BLaER1 treated with 17β-estradiol and CSF1 and Interleukin-3, amounts not matched to agents 10 nM and 100 nM (cell line): ENCODE measurements at regions not wholly inside any gene's neighbourhood (a gene's known extent, or its start where the extent isn't known, plus 50 kb on each side); places are given as distances from the start of the nearest gene placed in this dataset.

Experiments
- H3K27ac ChIP-seq, 11 experiments: shearing (Covaris generic); formaldehyde crosslinking; 2 replicates each; pipeline ENCODE4 v1.8.1; 2022
- H3K27me3 ChIP-seq, 11 experiments: shearing (Covaris generic); formaldehyde crosslinking; 2 replicates each; pipeline ENCODE4 v1.8.1; 2022
- H3K36me3 ChIP-seq, 11 experiments: shearing (Covaris generic); formaldehyde crosslinking; 2 replicates each; pipeline ENCODE4 v1.8.1; 2022
- H3K4me1 ChIP-seq, 10 experiments: shearing (Covaris generic); formaldehyde crosslinking; 2 replicates each; pipeline ENCODE4 v1.8.1; 2022
- H3K4me2 ChIP-seq, 11 experiments: shearing (Covaris generic); formaldehyde crosslinking; 2 replicates each; pipeline ENCODE4 v1.8.1; 2022
- H3K4me3 ChIP-seq, 10 experiments: shearing (Covaris generic); formaldehyde crosslinking; 2 replicates each; pipeline ENCODE4 v1.8.1; 2022
- H3K9ac ChIP-seq, 11 experiments: shearing (Covaris generic); formaldehyde crosslinking; 2 replicates each; pipeline ENCODE4 v1.8.1; 2022
- H3K9me3 ChIP-seq, 11 experiments: shearing (Covaris generic); formaldehyde crosslinking; replicated peaks in 1 of 11; 2 replicates each; pipeline ENCODE4 v1.8.1; 2022
- H4K20me1 ChIP-seq, 11 experiments: shearing (Covaris generic); formaldehyde crosslinking; 2 replicates each; pipeline ENCODE4 v1.8.1; 2022
- Cebpa-rat ChIP-seq, 11 experiments: shearing (Covaris generic); IDR thresholded peaks; 2 replicates each; pipeline ENCODE4 v1.8.1; 2022

GRCh38 chr1:193421487-193421886 lies 235.1 kb upstream of the B3GALT2 start:
- Histone ChIP-seq H4K20me1 (no peaks in the 10 kb centered on the region), H3K4me1 (peaks cover 0 to 10% (median 6%) of the 10 kb centered on the region in 10 experiments; a peak in 6 of 20 replicates), H3K27me3 (no peaks in the 10 kb centered on the region), H3K9me3 (no peaks in the 10 kb centered on the region), H3K9ac (no peak overlapping the region), H3K4me2 (no peak overlapping the region), H3K36me3 (no peaks in the 10 kb centered on the region), H3K27ac (no peak overlapping the region), H3K4me3 (no peak overlapping the region)
- no peak for TF ChIP-seq Cebpa-rat (IDR thresholded peaks at IDR 0.05)

- Histone ChIP-seq H3K36me3 (no peaks in the 10 kb centered on the region), H3K27me3 (no peaks in the 10 kb centered on the region), H3K9ac (no peak overlapping the region), H4K20me1 (no peaks in the 10 kb centered on the region), H3K27ac (no peak overlapping the region), H3K4me1 (peaks cover 0 to 16% (median 6%) of the 10 kb centered on the region in 10 experiments; a peak in 8 of 20 replicates), H3K9me3 (no peaks in the 10 kb centered on the region), H3K4me2 (no peak overlapping the region), H3K4me3 (no peak overlapping the region)
- no peak for TF ChIP-seq Cebpa-rat (IDR thresholded peaks at IDR 0.05)
These were observed 232.9 kb upstream of the B3GALT2 start for GRCh38 chr1:193419295-193419694.

GRCh38 chr1:193418745-193419058 lies 232.3 kb upstream of the B3GALT2 start:
- no peak overlapping the region for H3K4me3 ChIP-seq
- no peak overlapping the region for H3K9ac ChIP-seq
- peak overlapping the region in 10 of 11 experiments; percentile 4 to 66 (median 27); a peak in 11 of 22 replicates for H3K4me2 ChIP-seq
- no peak for TF ChIP-seq Cebpa-rat (IDR thresholded peaks at IDR 0.05)
- H4K20me1 ChIP-seq, result no peaks in the 10 kb centered on the region
- H3K4me1 ChIP-seq, result peaks cover 0 to 16% (median 6%) of the 10 kb centered on the region in 10 experiments; a peak in 8 of 20 replicates
- H3K36me3 ChIP-seq, result no peaks in the 10 kb centered on the region
- H3K27me3 ChIP-seq, result no peaks in the 10 kb centered on the region
- no peak overlapping the region for H3K27ac ChIP-seq
- H3K9me3 ChIP-seq, result no peaks in the 10 kb centered on the region

GRCh38 chr1:193417945-193418744 lies 231.7 kb upstream of the B3GALT2 start:
- peak overlapping the region in 1 of 11 experiments; percentile 28; a peak in 1 of 22 replicates for H3K9ac ChIP-seq
- H3K27ac ChIP-seq, result no peak overlapping the region
- no peaks in the 10 kb centered on the region for H4K20me1 ChIP-seq
- H3K9me3 ChIP-seq, result no peaks in the 10 kb centered on the region
- no peaks in the 10 kb centered on the region for H3K36me3 ChIP-seq
- TF ChIP-seq Cebpa-rat (IDR thresholded peaks at IDR 0.05), result no peak
- peaks cover 0 to 16% (median 6%) of the 10 kb centered on the region in 10 experiments; a peak in 8 of 20 replicates for H3K4me1 ChIP-seq
- H3K4me2 ChIP-seq, result peak overlapping the region in 10 of 11 experiments; percentile 4 to 66 (median 27); a peak in 13 of 22 replicates
- H3K4me3 ChIP-seq, result no peak overlapping the region
- H3K27me3 ChIP-seq, result no peaks in the 10 kb centered on the region

GRCh38 chr1:193417403-193417802 lies 231.0 kb upstream of the B3GALT2 start:
- Histone ChIP-seq H3K9ac (no peak overlapping the region), H3K27me3 (no peaks in the 10 kb centered on the region), H3K9me3 (no peaks in the 10 kb centered on the region), H3K4me2 (0 out of 22 replicates have a peak overlapping the region, but pooled peaks of 1 of the 11 experiments have one; percentile 22), H3K27ac (no peak overlapping the region), H3K4me3 (no peak overlapping the region), H3K4me1 (peaks cover 0 to 16% (median 6%) of the 10 kb centered on the region in 10 experiments; a peak in 8 of 20 replicates), H3K36me3 (no peaks in the 10 kb centered on the region), H4K20me1 (no peaks in the 10 kb centered on the region)
- TF ChIP-seq Cebpa-rat (IDR thresholded peaks at IDR 0.05), result no peak

GRCh38 chr1:193416226-193417024 lies 230.0 kb upstream of the B3GALT2 start:
- Histone ChIP-seq H3K27me3 (no peaks in the 10 kb centered on the region), H3K4me2 (no peak overlapping the region), H3K27ac (no peak overlapping the region), H3K36me3 (no peaks in the 10 kb centered on the region), H3K4me3 (no peak overlapping the region), H3K9me3 (no peaks in the 10 kb centered on the region), H3K4me1 (peaks cover 0 to 21% (median 8%) of the 10 kb centered on the region in 10 experiments; a peak in 8 of 20 replicates), H3K9ac (no peak overlapping the region), H4K20me1 (no peaks in the 10 kb centered on the region)
- TF ChIP-seq Cebpa-rat (IDR thresholded peaks at IDR 0.05), result no peak

- peaks cover 0 to 21% (median 8%) of the 10 kb centered on the region in 10 experiments; a peak in 8 of 20 replicates for H3K4me1 ChIP-seq
- H3K9me3 ChIP-seq, result no peaks in the 10 kb centered on the region
- peak overlapping the region in 2 of 11 experiments; percentile 33 to 51; a peak in 2 of 22 replicates for H3K4me2 ChIP-seq
- TF ChIP-seq Cebpa-rat (IDR thresholded peaks at IDR 0.05), result no peak
- H3K9ac ChIP-seq, result no peak overlapping the region
- H3K27ac ChIP-seq, result no peak overlapping the region
- no peaks in the 10 kb centered on the region for H3K27me3 ChIP-seq
- H3K36me3 ChIP-seq, result no peaks in the 10 kb centered on the region
- no peak overlapping the region for H3K4me3 ChIP-seq
- no peaks in the 10 kb centered on the region for H4K20me1 ChIP-seq
These were observed 228.8 kb upstream of the B3GALT2 start for GRCh38 chr1:193415256-193415655.

GRCh38 chr1:193413376-193413775 lies 227.0 kb upstream of the B3GALT2 start:
- no peaks in the 10 kb centered on the region for H3K36me3 ChIP-seq
- H3K27me3 ChIP-seq, result no peaks in the 10 kb centered on the region
- no peak overlapping the region for H3K27ac ChIP-seq
- peaks cover 0 to 18% (median 4%) of the 10 kb centered on the region in 10 experiments; a peak in 8 of 20 replicates for H3K4me1 ChIP-seq
- H3K4me3 ChIP-seq, result no peak overlapping the region
- no peak for TF ChIP-seq Cebpa-rat (IDR thresholded peaks at IDR 0.05)
- H3K9ac ChIP-seq, result no peak overlapping the region
- H3K9me3 ChIP-seq, result no peaks in the 10 kb centered on the region
- no peak overlapping the region for H3K4me2 ChIP-seq
- H4K20me1 ChIP-seq, result no peaks in the 10 kb centered on the region

- Histone ChIP-seq H3K36me3 (no peaks in the 10 kb centered on the region), H3K27ac (no peak overlapping the region), H3K4me1 (peaks cover 0 to 12% (median 0%) of the 10 kb centered on the region in 10 experiments; a peak in 4 of 20 replicates), H3K27me3 (no peaks in the 10 kb centered on the region), H4K20me1 (no peaks in the 10 kb centered on the region), H3K9ac (no peak overlapping the region), H3K9me3 (no peaks in the 10 kb centered on the region), H3K4me2 (no peak overlapping the region), H3K4me3 (no peak overlapping the region)
- TF ChIP-seq Cebpa-rat (IDR thresholded peaks at IDR 0.05), result no peak
These were observed 226.3 kb upstream of the B3GALT2 start for GRCh38 chr1:193412748-193413147.
